GM18868 (cell line): ENCODE measurements at regions not wholly inside any gene's neighbourhood (a gene's known extent, or its start where the extent isn't known, plus 50 kb on each side); places are given as distances from the start of the nearest gene placed in this dataset.

Experiments used
- ATAC-seq: cut with Tn5 transposase; IDR thresholded peaks from one replicate; pipeline ENCODE4 v1.9.1; 2021; ENCODE audit warnings: mild to moderate bottlenecking, moderate library complexity; ENCODE audit not compliant: unreplicated experiment

GRCh38 chr18:41758534-41758933 is 196.5 kb upstream of the PIK3C3 start:
- ATAC-seq, result no peak

GRCh38 chr18:41756141-41756540 is 198.9 kb upstream of the PIK3C3 start:
- no peak for ATAC-seq

GRCh38 chr18:41754332-41754731 is 200.7 kb upstream of the PIK3C3 start:
- ATAC-seq, result no peak

GRCh38 chr18:41753826-41754225 is 201.2 kb upstream of the PIK3C3 start:
- ATAC-seq, result no peak

GRCh38 chr18:41752826-41753225 is 202.2 kb upstream of the PIK3C3 start:
- no peak for ATAC-seq

GRCh38 chr18:41751652-41752051 is 203.4 kb upstream of the PIK3C3 start:
- no peak for ATAC-seq

GRCh38 chr18:41751161-41751560 is 203.9 kb upstream of the PIK3C3 start:
- ATAC-seq, result no peak

- no peak for ATAC-seq
Measured at GRCh38 chr18:41747723-41748242, 207.3 kb upstream of the PIK3C3 start.

- ATAC-seq, result peak; percentile 93
Measured at GRCh38 chr18:41745166-41746049, 209.6 kb upstream of the PIK3C3 start.

GRCh38 chr18:41744421-41745030 is 210.5 kb upstream of the PIK3C3 start:
- no peak for ATAC-seq

GRCh38 chr18:41737218-41737617 is 217.8 kb upstream of the PIK3C3 start:
- ATAC-seq, result no peak

- ATAC-seq, result no peak
Measured at GRCh38 chr18:41734917-41735316, 220.1 kb upstream of the PIK3C3 start.

- no peak for ATAC-seq
Measured at GRCh38 chr18:41732356-41732755, 222.7 kb upstream of the PIK3C3 start.

- ATAC-seq, result no peak
Measured at GRCh38 chr18:41731884-41732283, 223.2 kb upstream of the PIK3C3 start.

- ATAC-seq, result no peak
Measured at GRCh38 chr18:41724195-41724594, 230.8 kb upstream of the PIK3C3 start.

- no peak for ATAC-seq
Measured at GRCh38 chr18:41721103-41721790, 233.8 kb upstream of the PIK3C3 start.

GRCh38 chr18:41720226-41720625 is 234.8 kb upstream of the PIK3C3 start:
- no peak for ATAC-seq

GRCh38 chr18:41719808-41720207 is 235.2 kb upstream of the PIK3C3 start:
- ATAC-seq, result no peak

GRCh38 chr18:41714872-41715271 is 240.2 kb upstream of the PIK3C3 start:
- ATAC-seq, result no peak

- no peak for ATAC-seq
Measured at GRCh38 chr18:41713969-41714825, 240.8 kb upstream of the PIK3C3 start.

GRCh38 chr18:41706301-41706700 is 248.7 kb upstream of the PIK3C3 start:
- ATAC-seq, result no peak
